ENCODE measurements at regions not wholly inside any gene's neighbourhood (a gene's known extent, or its start where the extent isn't known, plus 50 kb on each side); places are given as distances from the start of the nearest gene placed in this dataset.

DNA sequence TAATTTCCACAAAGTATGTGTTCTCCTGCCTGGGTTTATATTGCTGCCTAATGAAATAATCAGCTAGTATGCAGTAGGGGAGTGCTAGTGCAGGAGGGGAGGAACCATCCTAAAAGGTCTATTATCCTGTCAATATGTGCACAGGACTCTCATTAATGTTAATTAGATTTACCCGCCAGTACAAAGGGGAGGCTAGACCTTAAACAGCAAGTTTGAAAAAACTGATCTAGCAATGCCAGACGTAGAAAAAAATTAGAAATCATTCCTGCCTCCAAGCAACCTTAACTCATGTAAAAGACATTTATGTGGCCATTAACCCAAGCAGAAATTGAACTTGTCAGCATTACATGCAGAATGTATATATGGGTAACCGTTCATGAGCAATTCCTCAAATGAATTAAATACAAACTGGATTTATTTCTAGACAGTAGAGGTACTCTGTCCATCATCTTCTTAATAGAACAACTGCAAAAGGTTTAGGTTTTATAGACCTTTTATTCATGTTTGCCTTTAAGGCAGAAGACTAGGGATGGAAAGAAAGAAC is 294.3 kb upstream of the TENM3 start:
- ATAC-seq: no peak
- Histone ChIP-seq H3K36me3 (no peaks in the 10 kb centered on the region), H3K4me3 (no peak overlapping the region), H3K4me1 (no peaks in the 10 kb centered on the region), H3K27me3 (no peaks in the 10 kb centered on the region), H3K9me3 (no peaks in the 10 kb centered on the region), H3K27ac (no peak overlapping the region)
- DNase-seq: no peak
- TF ChIP-seq POLR2A (IDR thresholded peaks at IDR 0.05): no peak
- TF ChIP-seq, protein P1, sequence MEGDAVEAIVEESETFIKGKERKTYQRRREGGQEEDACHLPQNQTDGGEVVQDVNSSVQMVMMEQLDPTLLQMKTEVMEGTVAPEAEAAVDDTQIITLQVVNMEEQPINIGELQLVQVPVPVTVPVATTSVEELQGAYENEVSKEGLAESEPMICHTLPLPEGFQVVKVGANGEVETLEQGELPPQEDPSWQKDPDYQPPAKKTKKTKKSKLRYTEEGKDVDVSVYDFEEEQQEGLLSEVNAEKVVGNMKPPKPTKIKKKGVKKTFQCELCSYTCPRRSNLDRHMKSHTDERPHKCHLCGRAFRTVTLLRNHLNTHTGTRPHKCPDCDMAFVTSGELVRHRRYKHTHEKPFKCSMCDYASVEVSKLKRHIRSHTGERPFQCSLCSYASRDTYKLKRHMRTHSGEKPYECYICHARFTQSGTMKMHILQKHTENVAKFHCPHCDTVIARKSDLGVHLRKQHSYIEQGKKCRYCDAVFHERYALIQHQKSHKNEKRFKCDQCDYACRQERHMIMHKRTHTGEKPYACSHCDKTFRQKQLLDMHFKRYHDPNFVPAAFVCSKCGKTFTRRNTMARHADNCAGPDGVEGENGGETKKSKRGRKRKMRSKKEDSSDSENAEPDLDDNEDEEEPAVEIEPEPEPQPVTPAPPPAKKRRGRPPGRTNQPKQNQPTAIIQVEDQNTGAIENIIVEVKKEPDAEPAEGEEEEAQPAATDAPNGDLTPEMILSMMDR (IDR thresholded peaks at IDR 0.05 in 4 of 5, conservative IDR thresholded peaks at IDR 0.05 in 1 of 5): no peak
- in situ Hi-C loops (cut with MboI; ENCODE audit: low sequenced_read_pairs in 4 of 4): no loop called here
- intact Hi-C loops (cut with DNase I; ENCODE audit: low total_unique reads): no loop called here

DNA sequence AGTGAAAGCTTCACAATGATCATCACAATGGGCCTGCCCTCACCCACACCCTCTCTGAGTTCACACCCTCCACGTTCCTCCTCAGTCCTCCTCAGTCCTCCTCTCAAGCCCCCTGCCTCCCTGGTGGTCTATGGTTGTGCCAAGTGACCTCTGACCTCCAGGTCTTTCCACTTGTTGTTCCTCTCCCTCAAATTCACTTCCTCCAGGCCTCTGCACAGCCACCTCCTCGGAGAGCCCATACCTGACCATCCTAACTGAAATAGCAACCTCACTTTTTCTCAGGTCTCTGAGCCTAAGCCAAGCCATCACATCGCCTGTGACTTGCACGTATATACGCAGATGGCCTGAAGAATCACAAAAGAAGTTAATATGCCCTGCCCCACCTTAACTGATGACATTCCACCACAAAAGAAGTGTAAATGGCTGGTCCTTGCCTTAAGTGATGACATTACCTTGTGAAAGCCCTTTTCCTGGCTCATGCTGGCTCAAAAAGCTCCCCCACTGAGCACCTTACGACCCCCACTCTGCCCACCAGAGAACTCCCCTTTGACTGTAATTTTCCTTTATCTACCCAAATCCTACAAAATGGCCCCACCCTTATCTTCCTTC is 293.4 kb upstream of the TENM3 start:
- in situ Hi-C loops (cut with MboI; ENCODE audit: low sequenced_read_pairs in 4 of 4) (no loop called here), intact Hi-C loops (cut with DNase I; ENCODE audit: low total_unique reads) (no loop called here)
- H3K36me3 ChIP-seq: no peaks in the 10 kb centered on the region
- no peak overlapping the region for H3K4me3 ChIP-seq
- H3K27me3 ChIP-seq: no peaks in the 10 kb centered on the region
- H3K9me3 ChIP-seq: no peaks in the 10 kb centered on the region
- no peak overlapping the region for H3K27ac ChIP-seq
- no peak for TF ChIP-seq POLR2A (IDR thresholded peaks at IDR 0.05)
- TF ChIP-seq, protein P1 (IDR thresholded peaks at IDR 0.05 in 4 of 5, conservative IDR thresholded peaks at IDR 0.05 in 1 of 5): no peak
- no peaks in the 10 kb centered on the region for H3K4me1 ChIP-seq
- DNase-seq: no peak
- ATAC-seq: no peak

DNA sequence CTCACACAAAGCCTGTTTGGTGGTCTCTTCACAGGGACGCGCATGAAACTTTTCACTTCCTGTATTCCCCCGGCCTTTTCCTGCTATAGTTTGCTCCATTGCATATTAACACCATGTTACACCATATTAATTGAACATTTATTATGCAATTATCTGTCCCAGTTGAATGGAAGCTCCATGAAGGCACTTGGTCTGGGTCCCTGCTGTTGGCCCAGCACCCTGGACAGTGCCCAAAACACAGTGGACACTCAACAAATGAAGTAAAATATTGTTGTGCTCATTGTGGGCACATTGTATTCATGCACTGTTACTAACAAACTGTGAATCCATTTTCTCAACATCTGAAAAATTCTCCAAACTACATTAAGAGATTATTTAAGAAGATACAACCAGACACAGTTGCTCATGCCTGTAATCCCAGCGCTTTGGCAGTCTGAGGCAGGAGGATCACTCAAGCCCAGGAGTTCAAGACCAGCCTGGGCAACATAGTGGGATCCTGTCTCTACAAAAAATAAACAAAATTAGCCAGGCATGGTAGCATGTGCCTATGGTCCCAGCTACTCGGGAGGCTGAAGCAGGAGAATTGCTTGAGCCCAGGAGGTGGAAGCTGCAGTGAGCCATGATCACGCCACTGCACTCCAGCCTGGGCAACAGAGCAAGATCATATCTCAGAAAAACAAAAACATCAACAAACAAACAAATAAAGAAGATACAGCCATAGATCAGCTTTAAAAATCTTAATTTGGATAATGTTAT is 292.7 kb upstream of the TENM3 start:
- intact Hi-C loops (cut with DNase I; ENCODE audit: low total_unique reads): no loop called here
- H3K27me3 ChIP-seq: no peaks in the 10 kb centered on the region
- H3K36me3 ChIP-seq: no peaks in the 10 kb centered on the region
- no peak for DNase-seq
- no peak overlapping the region for H3K27ac ChIP-seq
- ATAC-seq: no peak
- H3K4me3 ChIP-seq: no peak overlapping the region
- no peak for TF ChIP-seq POLR2A (IDR thresholded peaks at IDR 0.05)
- TF ChIP-seq, protein P1 (IDR thresholded peaks at IDR 0.05 in 4 of 5, conservative IDR thresholded peaks at IDR 0.05 in 1 of 5): no peak
- in situ Hi-C loops (cut with MboI; ENCODE audit: low sequenced_read_pairs in 4 of 4): no loop called here
- no peaks in the 10 kb centered on the region for H3K9me3 ChIP-seq
- no peaks in the 10 kb centered on the region for H3K4me1 ChIP-seq

DNA sequence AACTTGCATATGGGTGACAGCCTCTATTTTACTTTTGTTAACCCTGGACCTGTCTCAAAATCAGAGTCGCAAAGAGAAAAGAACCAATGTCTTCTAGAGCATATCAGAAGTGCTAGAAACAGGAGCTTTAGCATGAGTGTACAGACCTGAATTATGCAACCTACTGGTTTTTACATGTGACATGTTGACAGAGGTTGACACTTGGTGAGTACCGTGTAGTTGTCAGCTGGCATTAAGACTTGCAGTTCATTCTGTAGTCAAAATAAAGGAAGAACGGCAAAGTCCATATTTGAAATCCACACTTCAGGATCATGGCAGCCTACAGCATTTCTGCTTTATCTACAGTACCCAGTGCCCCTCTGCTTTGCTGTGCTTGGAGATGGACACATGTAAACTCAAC is 291.9 kb upstream of the TENM3 start:
- in situ Hi-C loops (cut with MboI; ENCODE audit: low sequenced_read_pairs in 4 of 4): no loop called here
- TF ChIP-seq POLR2A (IDR thresholded peaks at IDR 0.05): no peak
- TF ChIP-seq, protein P1 (IDR thresholded peaks at IDR 0.05 in 4 of 5, conservative IDR thresholded peaks at IDR 0.05 in 1 of 5): no peak
- Histone ChIP-seq H3K9me3 (no peaks in the 10 kb centered on the region), H3K4me1 (no peaks in the 10 kb centered on the region), H3K36me3 (no peaks in the 10 kb centered on the region), H3K27me3 (no peaks in the 10 kb centered on the region), H3K27ac (no peak overlapping the region), H3K4me3 (no peak overlapping the region)
- DNase-seq (no peak), ATAC-seq (no peak)
- intact Hi-C loops (cut with DNase I; ENCODE audit: low total_unique reads): no loop called here

All from gastrocnemius medialis (tissue), 4 donors.